Heart left ventricle (tissue), 16 donors: ENCODE measurements at regions not wholly inside any gene's neighbourhood (a gene's known extent, or its start where the extent isn't known, plus 50 kb on each side); places are given as distances from the start of the nearest gene placed in this dataset.

Experiments
- ATAC-seq, 4 donors: fragments of 200-7000 bp; cut with Tn5 transposase; one replicate each; pipeline ENCODE4 v1.9.1; 2020 to 2022; ENCODE audit warnings: moderate library complexity in 4 of 4, mild to moderate bottlenecking in 3 of 4, moderate number of reproducible peaks in 1 of 4
- DNase-seq, 5 donors: peaks; one replicate each; pipeline ENCODE4 v3.0.0-alpha.2; 2020
- H3K27ac ChIP-seq, 12 donors: fragments of 200-600 bp; sonication (generic) in 4 of 12; one replicate each; pipeline versions ENCODE4 v1.5.0 to v1.8.0; 2016 to 2022; ENCODE audit warnings: mild to moderate bottlenecking in 2 of 12
- H3K27me3 ChIP-seq, 9 donors: fragments of 200-600 bp; sonication (generic) in 2 of 9; one replicate each; pipeline versions ENCODE4 v1.5.1 to v1.8.0; 2016 to 2022; ENCODE audit warnings: mild to moderate bottlenecking in 3 of 9
- H3K36me3 ChIP-seq, 9 donors: fragments of 200-600 bp; sonication (generic) in 2 of 9; one replicate each; pipeline versions ENCODE4 v1.5.0 to v1.8.0; 2018 to 2022; ENCODE audit warnings: mild to moderate bottlenecking in 2 of 9
- H3K4me1 ChIP-seq, 12 donors: fragments of 200-600 bp; sonication (generic) in 4 of 12; one replicate each; pipeline versions ENCODE4 v1.5.0 to v1.8.0; 2016 to 2022; ENCODE audit warnings: mild to moderate bottlenecking in 3 of 12
- H3K4me3 ChIP-seq, 12 donors: fragments of 200-600 bp; sonication (generic) in 4 of 12; one replicate each; pipeline versions ENCODE4 v1.5.0 to v1.8.0; 2017 to 2022; ENCODE audit warnings: mild to moderate bottlenecking in 9 of 12, moderate library complexity in 4 of 12
- H3K9me3 ChIP-seq, 12 donors: fragments of 200-600 bp; sonication (generic) in 4 of 12; one replicate each; pipeline versions ENCODE4 v1.5.0 to v1.8.0; 2016 to 2022; ENCODE audit warnings: mild to moderate bottlenecking in 1 of 12
- CTCF ChIP-seq, 12 donors: fragments of 200-600 bp; sonication (generic) in 4 of 12; IDR thresholded peaks; one replicate each; pipeline versions ENCODE4 v1.5.0 to v1.8.0; 2018 to 2022; ENCODE audit warnings: antibody characterized with exemption in 12 of 12, mild to moderate bottlenecking in 5 of 12
- POLR2A ChIP-seq, 2 donors: fragments of 450-650 bp; IDR thresholded peaks; one replicate each; pipeline ENCODE4 v1.6.1; 2017; ENCODE audit warnings: antibody characterized with exemption in 2 of 2, mild to moderate bottlenecking in 2 of 2, moderate library complexity in 2 of 2
- WGBS, 4 donors: extraction: QIAGEN DNeasy Blood & Tissue Kit in 2 of 4; methylation state at CpG; one replicate each; pipeline versions ENCODE4 v1.1.5 to v1.1.7; 2013 to 2018; 5-methylcytosine and 5-hydroxymethylcytosine counted together
- intact Hi-C, 10 donors: fragments of 100-400 bp; cut with DNase I; formaldehyde crosslinking; loops; one replicate each; pipeline versions ENCODE4 v1.11.1 to v1.14.2; 2022
- donor health status: ischemic (EF 13 %, LVEDD 7.1; RV severe dilation, severe dysfunction).
- donor health status: healthy with polysubstance abuse.
- donor health status: DM: no; HTN: yes; CAD: no.
- donor health status: DM: no; HTN: no; CAD: no.
- donor health status: ischemic (EF 25% LVEDD 6.9; RV normal size, moderate dysfunction).
- donor health status: ischemic (EF 25% LVEDD 5.7; RV mildly dilated, moderate dysfunction).
- donor health status: healthy.
- donor health status: DM: yes; HTN: yes; CAD: no.
- donor health status: ischemic (EF 35%, LVEDD 5.7; RV mildly dilated, moderate dysfunction).
- donor health status: nonischemic (EF 11% LVEDD 7.7; RV severe dilation, severe dysfunction).
- donor health status: DM: yes; HTN: yes; CAD: no.
- donor health status: PGD.
- donor health status: ischemic (EF 29% LVEDD 5.4; RV normal size, mild dysfunction).
- donor health status: nonischemic (EF 23%, LVEDD 6.1; RV moderate dilation, normal function).

GRCh38 chr2:125272651-125273050 lies 1247.6 kb downstream of the CNTNAP5 start:
- TF ChIP-seq CTCF (IDR thresholded peaks at IDR 0.05) (no peak), POLR2A (IDR thresholded peaks at IDR 0.05) (no peak)
- H3K9me3 ChIP-seq = peaks cover 0 to 9% (median 0%) of the 10 kb centered on the region in 12 donors
- no peak overlapping the region for H3K27ac ChIP-seq
- no peaks in the 10 kb centered on the region for H3K36me3 ChIP-seq
- no peak for DNase-seq
- 52 to 81% (median 70%) methylated on average over 1 of the region's 1 CpG for WGBS, 4 donors
- H3K27me3 ChIP-seq = no peaks in the 10 kb centered on the region
- intact Hi-C loops = no loop called here
- no peaks in the 10 kb centered on the region for H3K4me1 ChIP-seq
- no peak overlapping the region for H3K4me3 ChIP-seq
- no peak for ATAC-seq

- Histone ChIP-seq H3K27ac (no peak overlapping the region), H3K36me3 (no peaks in the 10 kb centered on the region), H3K4me1 (no peaks in the 10 kb centered on the region), H3K4me3 (no peak overlapping the region), H3K9me3 (peaks cover 0 to 9% (median 0%) of the 10 kb centered on the region in 12 donors), H3K27me3 (no peaks in the 10 kb centered on the region)
- DNase-seq = no peak
- WGBS, 4 donors = 77 to 84% (median 82%) methylated on average over 4 of the region's 4 CpGs
- no peak for ATAC-seq
- TF ChIP-seq CTCF (IDR thresholded peaks at IDR 0.05) (no peak), POLR2A (IDR thresholded peaks at IDR 0.05) (no peak)
- intact Hi-C loops = no loop called here
Observed at GRCh38 chr2:125274718-125275117, 1249.6 kb downstream of the CNTNAP5 start.

GRCh38 chr2:125280265-125280664 lies 1255.2 kb downstream of the CNTNAP5 start:
- no peak overlapping the region for H3K4me3 ChIP-seq
- ATAC-seq (no peak), DNase-seq (no peak)
- intact Hi-C loops = no loop called here
- H3K36me3 ChIP-seq = no peaks in the 10 kb centered on the region
- no peaks in the 10 kb centered on the region for H3K4me1 ChIP-seq
- TF ChIP-seq POLR2A (IDR thresholded peaks at IDR 0.05) (no peak), CTCF (IDR thresholded peaks at IDR 0.05) (no peak)
- peaks cover 0 to 7% (median 0%) of the 10 kb centered on the region in 12 donors for H3K9me3 ChIP-seq
- WGBS, 4 donors = 62 to 67% (median 64%) methylated on average over 2 of the region's 2 CpGs
- H3K27me3 ChIP-seq = no peaks in the 10 kb centered on the region
- H3K27ac ChIP-seq = no peak overlapping the region

- intact Hi-C loops = no loop called here
- ATAC-seq (no peak), DNase-seq (no peak)
- H3K27me3 ChIP-seq = no peaks in the 10 kb centered on the region
- TF ChIP-seq POLR2A (IDR thresholded peaks at IDR 0.05) (no peak), CTCF (IDR thresholded peaks at IDR 0.05) (no peak)
- no peak overlapping the region for H3K4me3 ChIP-seq
- no peaks in the 10 kb centered on the region for H3K36me3 ChIP-seq
- H3K4me1 ChIP-seq = no peaks in the 10 kb centered on the region
- 67 to 94% (median 83%) methylated on average over 1 of the region's 1 CpG for WGBS, 4 donors
- no peak overlapping the region for H3K27ac ChIP-seq
- peaks cover 0 to 3% (median 0%) of the 10 kb centered on the region in 12 donors for H3K9me3 ChIP-seq
Observed at GRCh38 chr2:125281242-125281641, 1256.2 kb downstream of the CNTNAP5 start.
